ENCODE measurements at regions not wholly inside any gene's neighbourhood (a gene's known extent, or its start where the extent isn't known, plus 50 kb on each side); places are given as distances from the start of the nearest gene placed in this dataset.

DNA sequence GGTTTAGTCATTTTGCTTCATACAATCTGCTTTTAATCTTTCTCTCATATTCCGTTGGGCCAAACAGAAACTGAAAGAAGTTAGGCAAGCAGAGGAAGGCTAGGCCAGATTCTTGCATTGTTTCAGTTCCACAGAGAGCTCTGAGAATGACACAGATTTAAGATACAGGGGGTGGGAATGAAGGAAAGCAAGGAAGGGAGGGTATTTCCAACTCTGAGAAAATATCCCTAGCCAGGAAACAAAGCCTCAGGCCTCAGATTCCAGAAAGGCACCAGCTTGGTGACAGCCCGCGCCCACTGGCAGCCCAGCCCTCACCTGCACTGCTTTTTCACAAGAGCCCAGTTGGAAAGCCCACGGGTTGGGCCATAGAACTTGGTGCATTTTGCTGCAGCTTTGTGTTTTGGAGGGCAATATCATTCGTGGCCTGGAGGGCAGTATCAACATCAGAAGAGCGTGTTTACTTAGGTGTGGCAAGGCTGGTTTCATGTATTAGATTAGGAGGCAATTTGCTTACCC is 63.5 kb downstream of the ENC1 start:
- Histone ChIP-seq H3K4me3 (ENCODE audit: low read depth in 1 of 2, low read length in 2 of 2) (peak overlapping the region in 1 of 2 donors; percentile 35), H3K9ac (ENCODE audit: low read length) (no peak overlapping the region)

GRCh38 chr5:74575741-74576538 is 64.6 kb downstream of the ENC1 start:
- Histone ChIP-seq H3K9ac (ENCODE audit: low read length) (no peak overlapping the region), H3K27me3 (ENCODE audit: control insufficient read depth in 1 of 2, insufficient read depth in 2 of 2, low read length in 2 of 2) (no peaks in the 10 kb centered on the region), H3K9me3 (ENCODE audit: low read length) (no peaks in the 10 kb centered on the region), H3K36me3 (ENCODE audit: insufficient read depth, low read length) (no peaks in the 10 kb centered on the region), H3K4me1 (ENCODE audit: insufficient read depth, low read length) (no peaks in the 10 kb centered on the region), H3K4me3 (ENCODE audit: low read depth in 1 of 2, low read length in 2 of 2) (no peak overlapping the region), H3K27ac (ENCODE audit: low read depth, low read length) (no peak overlapping the region)

More for the DNA sequence above, 63.5 kb downstream of the ENC1 start:
- Histone ChIP-seq H3K27ac (ENCODE audit: low read depth, low read length) (no peak overlapping the region), H3K4me1 (ENCODE audit: insufficient read depth, low read length) (no peaks in the 10 kb centered on the region), H3K9me3 (ENCODE audit: low read length) (no peaks in the 10 kb centered on the region), H3K27me3 (ENCODE audit: control insufficient read depth in 1 of 2, insufficient read depth in 2 of 2, low read length in 2 of 2) (no peaks in the 10 kb centered on the region), H3K36me3 (ENCODE audit: insufficient read depth, low read length) (no peaks in the 10 kb centered on the region)

GRCh38 chr5:74570250-74570649 is 70.3 kb downstream of the ENC1 start:
- Histone ChIP-seq H3K27ac (ENCODE audit: low read depth, low read length) (no peak overlapping the region), H3K27me3 (ENCODE audit: control insufficient read depth in 1 of 2, insufficient read depth in 2 of 2, low read length in 2 of 2) (no peaks in the 10 kb centered on the region), H3K9me3 (ENCODE audit: low read length) (no peaks in the 10 kb centered on the region), H3K4me1 (ENCODE audit: insufficient read depth, low read length) (no peaks in the 10 kb centered on the region), H3K36me3 (ENCODE audit: insufficient read depth, low read length) (no peaks in the 10 kb centered on the region), H3K4me3 (ENCODE audit: low read depth in 1 of 2, low read length in 2 of 2) (no peak overlapping the region), H3K9ac (ENCODE audit: low read length) (no peak overlapping the region)

DNA sequence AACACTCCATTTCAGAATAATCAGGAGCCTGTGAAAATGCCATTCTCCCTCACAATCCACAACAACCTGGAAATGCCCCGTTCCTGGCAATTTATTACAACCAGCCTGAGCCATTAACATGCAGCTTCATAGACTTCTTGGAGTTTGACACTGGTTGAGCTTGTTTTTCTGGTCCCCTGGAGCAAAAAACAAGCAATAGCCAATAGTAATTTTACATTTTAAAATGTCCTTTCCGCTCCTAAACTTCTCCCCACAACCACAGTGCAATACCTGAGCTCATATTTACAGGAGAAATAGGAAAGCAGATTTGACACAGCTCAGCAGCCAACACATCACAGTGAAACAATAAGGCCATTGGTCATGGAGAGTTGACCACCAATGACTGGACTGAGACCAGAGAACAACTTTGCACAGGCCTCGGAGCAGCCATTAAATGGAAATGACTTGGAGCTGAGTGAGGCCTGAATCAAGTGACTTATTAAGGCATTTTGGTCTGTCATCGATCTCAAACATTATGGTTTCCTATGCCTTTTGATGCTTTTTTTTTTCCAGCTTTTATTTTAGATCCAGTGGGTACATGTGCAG is 73.0 kb downstream of the ENC1 start:
- H3K27ac ChIP-seq (ENCODE audit: low read depth, low read length), result no peak overlapping the region
- H3K4me3 ChIP-seq (ENCODE audit: low read depth in 1 of 2, low read length in 2 of 2), result no peak overlapping the region
- H3K36me3 ChIP-seq (ENCODE audit: insufficient read depth, low read length), result no peaks in the 10 kb centered on the region

DNA sequence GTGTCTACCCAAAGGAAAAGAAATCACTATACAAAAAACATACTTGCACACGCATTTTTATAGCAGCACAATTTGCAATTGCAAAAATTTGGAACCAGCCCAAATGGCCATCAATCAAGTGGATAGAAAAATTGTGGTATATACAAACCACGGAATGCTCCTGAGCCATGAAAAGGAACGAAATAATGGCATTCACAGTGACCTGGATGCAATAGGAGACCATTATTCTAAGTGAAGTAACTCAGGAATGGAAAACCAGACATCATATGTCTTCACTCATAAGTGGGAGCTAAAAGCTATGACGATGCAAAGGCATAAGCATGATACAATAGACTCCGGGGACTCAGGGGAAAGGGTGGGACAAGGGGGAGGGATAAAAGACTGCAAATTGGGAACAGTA is 78.4 kb downstream of the ENC1 start:
- no peak overlapping the region for H3K4me3 ChIP-seq (ENCODE audit: low read depth in 1 of 2, low read length in 2 of 2)
- no peaks in the 10 kb centered on the region for H3K9me3 ChIP-seq (ENCODE audit: low read length)
- H3K27ac ChIP-seq (ENCODE audit: low read depth, low read length), result no peak overlapping the region
- H3K27me3 ChIP-seq (ENCODE audit: control insufficient read depth in 1 of 2, insufficient read depth in 2 of 2, low read length in 2 of 2), result no peaks in the 10 kb centered on the region
- no peaks in the 10 kb centered on the region for H3K4me1 ChIP-seq (ENCODE audit: insufficient read depth, low read length)
- no peaks in the 10 kb centered on the region for H3K36me3 ChIP-seq (ENCODE audit: insufficient read depth, low read length)
- H3K9ac ChIP-seq (ENCODE audit: low read length), result no peak overlapping the region

More for the DNA sequence above, 73.0 kb downstream of the ENC1 start:
- no peaks in the 10 kb centered on the region for H3K27me3 ChIP-seq (ENCODE audit: control insufficient read depth in 1 of 2, insufficient read depth in 2 of 2, low read length in 2 of 2)
- no peaks in the 10 kb centered on the region for H3K9me3 ChIP-seq (ENCODE audit: low read length)
- H3K4me1 ChIP-seq (ENCODE audit: insufficient read depth, low read length), result no peaks in the 10 kb centered on the region
- H3K9ac ChIP-seq (ENCODE audit: low read length), result no peak overlapping the region

- H3K4me3 ChIP-seq (ENCODE audit: low read depth in 1 of 2, low read length in 2 of 2), result no peak overlapping the region
- H3K9me3 ChIP-seq (ENCODE audit: low read length), result no peaks in the 10 kb centered on the region
- H3K27me3 ChIP-seq (ENCODE audit: control insufficient read depth in 1 of 2, insufficient read depth in 2 of 2, low read length in 2 of 2), result no peaks in the 10 kb centered on the region
- H3K36me3 ChIP-seq (ENCODE audit: insufficient read depth, low read length), result no peaks in the 10 kb centered on the region
- H3K9ac ChIP-seq (ENCODE audit: low read length), result no peak overlapping the region
- no peak overlapping the region for H3K27ac ChIP-seq (ENCODE audit: low read depth, low read length)
- no peaks in the 10 kb centered on the region for H3K4me1 ChIP-seq (ENCODE audit: insufficient read depth, low read length)
Observed at GRCh38 chr5:74560245-74560644, 80.3 kb downstream of the ENC1 start.

- no peak overlapping the region for H3K27ac ChIP-seq (ENCODE audit: low read depth, low read length)
- H3K4me3 ChIP-seq (ENCODE audit: low read depth in 1 of 2, low read length in 2 of 2), result no peak overlapping the region
- H3K4me1 ChIP-seq (ENCODE audit: insufficient read depth, low read length), result no peaks in the 10 kb centered on the region
- H3K36me3 ChIP-seq (ENCODE audit: insufficient read depth, low read length), result no peaks in the 10 kb centered on the region
- H3K9ac ChIP-seq (ENCODE audit: low read length), result no peak overlapping the region
- no peaks in the 10 kb centered on the region for H3K27me3 ChIP-seq (ENCODE audit: control insufficient read depth in 1 of 2, insufficient read depth in 2 of 2, low read length in 2 of 2)
- no peaks in the 10 kb centered on the region for H3K9me3 ChIP-seq (ENCODE audit: low read length)
Observed at GRCh38 chr5:74556631-74557595, 83.6 kb downstream of the ENC1 start.

GRCh38 chr5:74556006-74556405 is 84.5 kb downstream of the ENC1 start:
- Histone ChIP-seq H3K9me3 (ENCODE audit: low read length) (no peaks in the 10 kb centered on the region), H3K4me3 (ENCODE audit: low read depth in 1 of 2, low read length in 2 of 2) (no peak overlapping the region), H3K27me3 (ENCODE audit: control insufficient read depth in 1 of 2, insufficient read depth in 2 of 2, low read length in 2 of 2) (no peaks in the 10 kb centered on the region), H3K4me1 (ENCODE audit: insufficient read depth, low read length) (no peaks in the 10 kb centered on the region), H3K36me3 (ENCODE audit: insufficient read depth, low read length) (no peaks in the 10 kb centered on the region), H3K27ac (ENCODE audit: low read depth, low read length) (no peak overlapping the region), H3K9ac (ENCODE audit: low read length) (no peak overlapping the region)

- Histone ChIP-seq H3K27me3 (ENCODE audit: control insufficient read depth in 1 of 2, insufficient read depth in 2 of 2, low read length in 2 of 2) (no peaks in the 10 kb centered on the region), H3K9me3 (ENCODE audit: low read length) (no peaks in the 10 kb centered on the region), H3K4me1 (ENCODE audit: insufficient read depth, low read length) (no peaks in the 10 kb centered on the region), H3K36me3 (ENCODE audit: insufficient read depth, low read length) (no peaks in the 10 kb centered on the region), H3K4me3 (ENCODE audit: low read depth in 1 of 2, low read length in 2 of 2) (no peak overlapping the region), H3K9ac (ENCODE audit: low read length) (no peak overlapping the region), H3K27ac (ENCODE audit: low read depth, low read length) (no peak overlapping the region)
Observed at GRCh38 chr5:74552101-74552500, 88.4 kb downstream of the ENC1 start.

GRCh38 chr5:74550927-74551326 is 89.6 kb downstream of the ENC1 start:
- H3K4me3 ChIP-seq (ENCODE audit: low read depth in 1 of 2, low read length in 2 of 2), result no peak overlapping the region
- H3K9ac ChIP-seq (ENCODE audit: low read length), result no peak overlapping the region
- H3K9me3 ChIP-seq (ENCODE audit: low read length), result no peaks in the 10 kb centered on the region
- H3K27me3 ChIP-seq (ENCODE audit: control insufficient read depth in 1 of 2, insufficient read depth in 2 of 2, low read length in 2 of 2), result no peaks in the 10 kb centered on the region
- H3K27ac ChIP-seq (ENCODE audit: low read depth, low read length), result no peak overlapping the region
- H3K36me3 ChIP-seq (ENCODE audit: insufficient read depth, low read length), result no peaks in the 10 kb centered on the region
- no peaks in the 10 kb centered on the region for H3K4me1 ChIP-seq (ENCODE audit: insufficient read depth, low read length)

DNA sequence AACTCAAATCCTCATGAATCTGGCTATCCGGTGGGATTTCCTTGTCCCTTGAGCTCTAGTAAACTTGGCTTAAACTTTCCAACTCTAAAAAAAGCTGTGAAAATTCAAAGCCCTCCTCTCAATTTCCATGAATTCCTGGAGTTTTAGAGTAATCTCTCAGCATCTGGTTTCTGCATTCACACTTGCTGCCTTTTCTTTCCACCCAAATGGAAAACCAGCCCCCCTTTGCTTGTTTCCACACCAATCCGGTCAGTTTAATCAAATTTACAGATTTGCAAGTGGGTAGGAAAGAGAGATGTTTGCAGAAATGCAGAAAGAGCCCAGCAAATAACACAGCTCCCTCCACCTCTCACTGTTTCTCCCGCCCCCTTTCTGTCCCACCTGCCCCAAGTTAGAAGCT is 91.1 kb downstream of the ENC1 start:
- no peaks in the 10 kb centered on the region for H3K4me1 ChIP-seq (ENCODE audit: insufficient read depth, low read length)
- no peak overlapping the region for H3K27ac ChIP-seq (ENCODE audit: low read depth, low read length)
- H3K4me3 ChIP-seq (ENCODE audit: low read depth in 1 of 2, low read length in 2 of 2), result no peak overlapping the region
- H3K36me3 ChIP-seq (ENCODE audit: insufficient read depth, low read length), result no peaks in the 10 kb centered on the region
- H3K9me3 ChIP-seq (ENCODE audit: low read length), result no peaks in the 10 kb centered on the region
- no peak overlapping the region for H3K9ac ChIP-seq (ENCODE audit: low read length)
- H3K27me3 ChIP-seq (ENCODE audit: control insufficient read depth in 1 of 2, insufficient read depth in 2 of 2, low read length in 2 of 2), result no peaks in the 10 kb centered on the region
